SK-N-SH (cell line): ENCODE measurements at regions not wholly inside any gene's neighbourhood (a gene's known extent, or its start where the extent isn't known, plus 50 kb on each side); places are given as distances from the start of the nearest gene placed in this dataset.

ENCODE experiments used
- JUND ChIP-seq: IDR thresholded peaks from 2 replicates; pipeline ENCODE4 v1.4.0; 2012
- POLR2AphosphoS5 ChIP-seq: IDR thresholded peaks from 2 replicates; pipeline ENCODE4 v1.6.1; 2012; ENCODE audit warnings: low read depth, low read length
- RAD21 ChIP-seq: IDR thresholded peaks from 2 replicates; pipeline ENCODE4 v1.6.1; 2012; ENCODE audit warnings: mild to moderate bottlenecking, low read length
- SMC3 ChIP-seq: IDR thresholded peaks from 2 replicates; pipeline ENCODE4 v1.6.1; 2012; ENCODE audit warnings: low read depth, low read length, improper control_type of control experiment
- YY1 ChIP-seq: IDR thresholded peaks from 2 replicates; pipeline ENCODE4 v1.4.0; 2012; ENCODE audit warnings: low read depth, mild to moderate bottlenecking
- TF ChIP-seq, protein P1 (sequence below): fragments of 200-600 bp; sonication (generic); IDR thresholded peaks from 2 replicates; pipeline ENCODE4 v1.6.1; 2017; ENCODE audit warnings: antibody characterized with exemption, mild to moderate bottlenecking, moderate library complexity
- TF ChIP-seq, protein P2 (sequence below): IDR thresholded peaks from 2 replicates; pipeline ENCODE4; 2012

DNA sequence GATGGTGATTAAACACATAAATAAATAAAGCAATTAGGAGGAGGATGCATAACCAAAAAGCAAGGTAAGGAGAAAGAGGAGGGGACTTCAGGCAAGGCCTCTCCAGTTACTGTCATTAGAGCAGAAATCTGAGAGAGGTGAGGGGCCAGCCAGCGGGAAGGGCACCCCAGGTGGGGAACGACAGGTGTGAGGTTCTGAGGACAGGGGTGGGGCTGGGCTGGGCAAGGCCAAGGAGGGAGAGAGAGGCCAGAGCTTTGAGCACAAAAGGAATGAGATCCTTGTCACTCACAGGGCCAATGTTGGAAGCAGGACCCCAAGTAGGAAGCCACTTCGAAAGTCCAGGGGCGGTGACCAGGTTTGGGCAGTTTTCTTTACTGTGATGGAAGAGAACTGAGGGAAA lies 182.2 kb upstream of the RAB4A start:
- TF ChIP-seq POLR2AphosphoS5 (no peak), JUND (no peak), SMC3 (no peak), RAD21 (no peak), YY1 (no peak)
- TF ChIP-seq, protein P1, sequence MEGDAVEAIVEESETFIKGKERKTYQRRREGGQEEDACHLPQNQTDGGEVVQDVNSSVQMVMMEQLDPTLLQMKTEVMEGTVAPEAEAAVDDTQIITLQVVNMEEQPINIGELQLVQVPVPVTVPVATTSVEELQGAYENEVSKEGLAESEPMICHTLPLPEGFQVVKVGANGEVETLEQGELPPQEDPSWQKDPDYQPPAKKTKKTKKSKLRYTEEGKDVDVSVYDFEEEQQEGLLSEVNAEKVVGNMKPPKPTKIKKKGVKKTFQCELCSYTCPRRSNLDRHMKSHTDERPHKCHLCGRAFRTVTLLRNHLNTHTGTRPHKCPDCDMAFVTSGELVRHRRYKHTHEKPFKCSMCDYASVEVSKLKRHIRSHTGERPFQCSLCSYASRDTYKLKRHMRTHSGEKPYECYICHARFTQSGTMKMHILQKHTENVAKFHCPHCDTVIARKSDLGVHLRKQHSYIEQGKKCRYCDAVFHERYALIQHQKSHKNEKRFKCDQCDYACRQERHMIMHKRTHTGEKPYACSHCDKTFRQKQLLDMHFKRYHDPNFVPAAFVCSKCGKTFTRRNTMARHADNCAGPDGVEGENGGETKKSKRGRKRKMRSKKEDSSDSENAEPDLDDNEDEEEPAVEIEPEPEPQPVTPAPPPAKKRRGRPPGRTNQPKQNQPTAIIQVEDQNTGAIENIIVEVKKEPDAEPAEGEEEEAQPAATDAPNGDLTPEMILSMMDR = no peak
- TF ChIP-seq, protein P2, sequence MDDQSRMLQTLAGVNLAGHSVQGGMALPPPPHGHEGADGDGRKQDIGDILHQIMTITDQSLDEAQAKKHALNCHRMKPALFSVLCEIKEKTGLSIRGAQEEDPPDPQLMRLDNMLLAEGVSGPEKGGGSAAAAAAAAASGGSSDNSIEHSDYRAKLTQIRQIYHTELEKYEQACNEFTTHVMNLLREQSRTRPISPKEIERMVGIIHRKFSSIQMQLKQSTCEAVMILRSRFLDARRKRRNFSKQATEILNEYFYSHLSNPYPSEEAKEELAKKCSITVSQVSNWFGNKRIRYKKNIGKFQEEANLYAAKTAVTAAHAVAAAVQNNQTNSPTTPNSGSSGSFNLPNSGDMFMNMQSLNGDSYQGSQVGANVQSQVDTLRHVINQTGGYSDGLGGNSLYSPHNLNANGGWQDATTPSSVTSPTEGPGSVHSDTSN = no peak
